Lower lobe of right lung (tissue), 2 donors: ENCODE measurements at regions not wholly inside any gene's neighbourhood (a gene's known extent, or its start where the extent isn't known, plus 50 kb on each side); places are given as distances from the start of the nearest gene placed in this dataset.
A peak's percentile ranks its signal among the peaks of the same experiment; 100 is the strongest.

Experiments used
- ATAC-seq, 2 donors: fragments of 200-7000 bp; cut with Tn5 transposase; one replicate each; pipeline ENCODE4 v1.9.1; 2020 to 2022; ENCODE audit warnings: mild to moderate bottlenecking in 2 of 2, moderate library complexity in 2 of 2
- DNase-seq: peaks from one replicate; pipeline ENCODE4 v3.0.0-alpha.2; 2020
- H3K27ac ChIP-seq: fragments of 200-600 bp; one replicate; pipeline ENCODE4 v1.8.0; 2022
- H3K27me3 ChIP-seq: fragments of 200-600 bp; one replicate; pipeline ENCODE4 v1.8.0; 2022; ENCODE audit warnings: low read depth
- H3K36me3 ChIP-seq: fragments of 200-600 bp; one replicate; pipeline ENCODE4 v1.8.0; 2022; ENCODE audit warnings: mild to moderate bottlenecking
- H3K4me1 ChIP-seq: fragments of 200-600 bp; one replicate; pipeline ENCODE4 v1.8.0; 2022
- H3K4me3 ChIP-seq: fragments of 200-600 bp; one replicate; pipeline ENCODE4 v1.8.0; 2022; ENCODE audit warnings: mild to moderate bottlenecking
- H3K9me3 ChIP-seq: fragments of 200-600 bp; one replicate; pipeline ENCODE4 v1.8.0; 2022
- intact Hi-C: fragments of 100-400 bp; cut with DNase I; formaldehyde crosslinking; loops from one replicate; pipeline ENCODE4 v1.11.0; 2022
- TF ChIP-seq, protein P1 (sequence below): fragments of 200-600 bp; IDR thresholded peaks from one replicate; pipeline ENCODE4 v1.8.0; 2022; ENCODE audit warnings: antibody characterized with exemption, mild to moderate bottlenecking
- donor health status: DM: no; HTN: yes; CAD: no; lungs with severe emphysema.

GRCh38 chr12:131640525-131640924 lies 70.4 kb upstream of the SFSWAP start:
- no peaks in the 10 kb centered on the region for H3K9me3 ChIP-seq
- ATAC-seq (no peak), DNase-seq (no peak)
- TF ChIP-seq, protein P1, sequence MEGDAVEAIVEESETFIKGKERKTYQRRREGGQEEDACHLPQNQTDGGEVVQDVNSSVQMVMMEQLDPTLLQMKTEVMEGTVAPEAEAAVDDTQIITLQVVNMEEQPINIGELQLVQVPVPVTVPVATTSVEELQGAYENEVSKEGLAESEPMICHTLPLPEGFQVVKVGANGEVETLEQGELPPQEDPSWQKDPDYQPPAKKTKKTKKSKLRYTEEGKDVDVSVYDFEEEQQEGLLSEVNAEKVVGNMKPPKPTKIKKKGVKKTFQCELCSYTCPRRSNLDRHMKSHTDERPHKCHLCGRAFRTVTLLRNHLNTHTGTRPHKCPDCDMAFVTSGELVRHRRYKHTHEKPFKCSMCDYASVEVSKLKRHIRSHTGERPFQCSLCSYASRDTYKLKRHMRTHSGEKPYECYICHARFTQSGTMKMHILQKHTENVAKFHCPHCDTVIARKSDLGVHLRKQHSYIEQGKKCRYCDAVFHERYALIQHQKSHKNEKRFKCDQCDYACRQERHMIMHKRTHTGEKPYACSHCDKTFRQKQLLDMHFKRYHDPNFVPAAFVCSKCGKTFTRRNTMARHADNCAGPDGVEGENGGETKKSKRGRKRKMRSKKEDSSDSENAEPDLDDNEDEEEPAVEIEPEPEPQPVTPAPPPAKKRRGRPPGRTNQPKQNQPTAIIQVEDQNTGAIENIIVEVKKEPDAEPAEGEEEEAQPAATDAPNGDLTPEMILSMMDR: no peak
- H3K27ac ChIP-seq: no peak overlapping the region
- H3K4me3 ChIP-seq: no peak overlapping the region
- H3K36me3 ChIP-seq: no peaks in the 10 kb centered on the region
- no peaks in the 10 kb centered on the region for H3K4me1 ChIP-seq
- intact Hi-C loops: no loop called here
- peaks cover 7% of the 10 kb centered on the region for H3K27me3 ChIP-seq

GRCh38 chr12:131641315-131641714 lies 69.6 kb upstream of the SFSWAP start:
- Histone ChIP-seq H3K4me3 (no peak overlapping the region), H3K4me1 (no peaks in the 10 kb centered on the region), H3K36me3 (no peaks in the 10 kb centered on the region), H3K27me3 (peaks cover 7% of the 10 kb centered on the region), H3K9me3 (no peaks in the 10 kb centered on the region), H3K27ac (no peak overlapping the region)
- ATAC-seq (no peak), DNase-seq (no peak)
- TF ChIP-seq, protein P1: no peak
- intact Hi-C loops: no loop called here

- Histone ChIP-seq H3K4me3 (no peak overlapping the region), H3K4me1 (no peaks in the 10 kb centered on the region), H3K9me3 (no peaks in the 10 kb centered on the region), H3K27me3 (peaks cover 7% of the 10 kb centered on the region), H3K36me3 (no peaks in the 10 kb centered on the region), H3K27ac (no peak overlapping the region)
- ATAC-seq: peak in 1 of 2 donors; percentile 19
- intact Hi-C loops: no loop called here
- TF ChIP-seq, protein P1: no peak
- DNase-seq: no peak
Observed at GRCh38 chr12:131642101-131642540, 68.8 kb upstream of the SFSWAP start.

DNA sequence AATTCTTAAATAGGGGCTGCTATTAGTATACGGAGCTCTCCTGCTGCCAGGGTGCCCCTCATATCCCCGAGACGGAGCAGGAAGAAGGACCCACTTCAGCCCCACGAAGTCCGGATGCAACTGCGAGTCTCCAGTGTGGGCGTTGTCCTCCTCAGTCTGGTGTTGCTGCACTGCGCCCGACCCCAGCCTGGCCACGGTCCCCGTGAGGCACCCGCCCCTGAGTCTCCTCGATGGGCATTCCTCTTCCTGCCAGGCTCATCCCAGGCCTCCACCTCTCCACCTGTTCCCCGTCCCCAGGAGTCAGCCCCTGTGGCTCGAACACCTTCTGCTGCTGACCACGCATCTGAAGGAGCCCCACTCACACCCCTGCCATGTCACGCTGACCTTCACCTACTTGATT lies 68.1 kb upstream of the SFSWAP start:
- intact Hi-C loops: no loop called here
- peaks cover 7% of the 10 kb centered on the region for H3K27me3 ChIP-seq
- no peak overlapping the region for H3K4me3 ChIP-seq
- TF ChIP-seq, protein P1: no peak
- H3K4me1 ChIP-seq: no peaks in the 10 kb centered on the region
- ATAC-seq: no peak
- no peak for DNase-seq
- no peak overlapping the region for H3K27ac ChIP-seq
- no peaks in the 10 kb centered on the region for H3K36me3 ChIP-seq
- H3K9me3 ChIP-seq: no peaks in the 10 kb centered on the region

DNA sequence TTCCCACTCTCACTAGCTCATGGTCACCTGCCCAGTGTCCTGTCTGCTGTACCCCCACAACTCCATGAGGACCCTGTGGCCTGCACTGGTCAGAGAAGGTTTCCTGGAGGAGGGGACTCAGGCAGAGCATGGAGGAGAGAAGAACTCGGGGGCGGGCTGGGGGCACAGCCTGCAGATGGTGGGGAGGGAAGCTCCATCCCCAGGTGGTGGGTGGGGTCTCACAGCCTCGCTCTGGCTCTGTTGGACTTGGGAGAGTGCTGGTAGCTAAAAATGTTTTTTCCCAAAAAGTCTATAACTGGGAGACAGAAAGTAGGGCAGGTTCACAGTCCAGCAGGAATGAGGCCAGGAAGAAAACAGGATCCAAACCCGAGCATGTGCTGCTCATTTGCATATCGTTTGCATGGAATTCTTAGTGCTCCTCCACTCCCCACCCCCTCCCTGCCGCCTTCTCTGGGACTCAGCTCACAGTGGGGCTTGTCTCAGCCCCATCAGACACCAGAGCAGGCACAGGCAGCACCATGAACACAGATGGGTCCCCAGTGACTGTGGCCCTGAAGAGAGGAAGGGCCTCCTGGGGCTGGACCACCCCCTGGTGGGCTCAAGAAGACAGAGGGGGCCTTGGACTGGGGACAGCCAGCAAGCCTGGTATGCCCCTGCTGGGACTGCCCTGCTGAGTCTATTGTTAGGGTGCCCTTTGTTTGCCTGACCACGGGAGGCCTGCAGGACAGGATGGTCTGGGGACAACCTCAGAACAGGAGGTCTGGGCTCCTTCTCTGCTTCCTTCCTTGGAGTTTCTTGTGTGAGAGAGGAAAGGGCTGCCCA lies 67.0 kb upstream of the SFSWAP start:
- H3K4me1 ChIP-seq: no peaks in the 10 kb centered on the region
- DNase-seq (no peak), ATAC-seq (no peak)
- peaks cover 7% of the 10 kb centered on the region for H3K27me3 ChIP-seq
- H3K9me3 ChIP-seq: no peaks in the 10 kb centered on the region
- TF ChIP-seq, protein P1: no peak
- no peak overlapping the region for H3K27ac ChIP-seq
- no peaks in the 10 kb centered on the region for H3K36me3 ChIP-seq
- intact Hi-C loops: no loop called here
- no peak overlapping the region for H3K4me3 ChIP-seq
